AG08395 (cell line): ENCODE measurements at regions not wholly inside any gene's neighbourhood (a gene's known extent, or its start where the extent isn't known, plus 50 kb on each side); places are given as distances from the start of the nearest gene placed in this dataset.
"Not testable (repeated sequence)": the region's sequence is repeated elsewhere in the genome, so short reads cannot be mapped to it uniquely, and the experiment has no call there.

Experiments used
- DNase-seq: peaks from one replicate; pipeline ENCODE4 v3.0.0; 2012; ENCODE audit warnings: mixed read lengths, low spot score

- no peak for DNase-seq
These were observed 618.8 kb downstream of the GLUD2 start for GRCh38 chrX:121666171-121666570.

GRCh38 chrX:121671649-121672048, 624.2 kb downstream of the GLUD2 start:
- no peak for DNase-seq

GRCh38 chrX:121709236-121709635, 661.8 kb downstream of the GLUD2 start:
- not testable (repeated sequence) for DNase-seq

GRCh38 chrX:121733514-121733913, 686.1 kb downstream of the GLUD2 start:
- peak; percentile 3 for DNase-seq

- DNase-seq: no peak
These were observed 698.7 kb downstream of the GLUD2 start for GRCh38 chrX:121746105-121746504.

- DNase-seq: not testable (repeated sequence)
These were observed 706.2 kb downstream of the GLUD2 start for GRCh38 chrX:121753602-121754001.

GRCh38 chrX:121754301-121754700, 706.9 kb downstream of the GLUD2 start:
- no peak for DNase-seq

- no peak for DNase-seq
These were observed 708.1 kb downstream of the GLUD2 start for GRCh38 chrX:121755541-121755940.

GRCh38 chrX:121761845-121762244, 714.4 kb downstream of the GLUD2 start:
- DNase-seq: no peak

GRCh38 chrX:121763671-121764070, 716.3 kb downstream of the GLUD2 start:
- DNase-seq: no peak

- DNase-seq: not testable (repeated sequence)
These were observed 720.8 kb downstream of the GLUD2 start for GRCh38 chrX:121768210-121768609.

GRCh38 chrX:121781991-121782390, 734.6 kb downstream of the GLUD2 start:
- DNase-seq: no peak

- DNase-seq: no peak
These were observed 735.1 kb downstream of the GLUD2 start for GRCh38 chrX:121782544-121782943.

GRCh38 chrX:121782976-121783375, 735.6 kb downstream of the GLUD2 start:
- DNase-seq: no peak

- no peak for DNase-seq
These were observed 755.5 kb downstream of the GLUD2 start for GRCh38 chrX:121802881-121803412.

GRCh38 chrX:121823406-121823805, 776.0 kb downstream of the GLUD2 start:
- DNase-seq: no peak

GRCh38 chrX:121831601-121832000, 784.2 kb downstream of the GLUD2 start:
- DNase-seq: peak; percentile 5

GRCh38 chrX:121832446-121832845, 785.0 kb downstream of the GLUD2 start:
- DNase-seq: no peak

- no peak for DNase-seq
These were observed 788.6 kb downstream of the GLUD2 start for GRCh38 chrX:121836000-121836399.

- no peak for DNase-seq
These were observed 803.6 kb downstream of the GLUD2 start for GRCh38 chrX:121851033-121851432.

- DNase-seq: no peak
These were observed 806.6 kb downstream of the GLUD2 start for GRCh38 chrX:121853762-121854613.

- no peak for DNase-seq
These were observed 807.2 kb downstream of the GLUD2 start for GRCh38 chrX:121854614-121854911.

GRCh38 chrX:121858867-121859647, 811.6 kb downstream of the GLUD2 start:
- no peak for DNase-seq
